Mesodermal cell (in vitro differentiated cells): ENCODE measurements at regions not wholly inside any gene's neighbourhood (a gene's known extent, or its start where the extent isn't known, plus 50 kb on each side); places are given as distances from the start of the nearest gene placed in this dataset.
"Not testable (repeated sequence)": the region's sequence is repeated elsewhere in the genome, so short reads cannot be mapped to it uniquely, and the experiment has no call there.

ENCODE experiments used
- H3K27ac ChIP-seq: 2 replicates; pipeline ENCODE4 v1.7.0; 2013; ENCODE audit warnings: mild to moderate bottlenecking, low read depth, low read length, moderate library complexity; ENCODE audit not compliant: severe bottlenecking
- H3K36me3 ChIP-seq: 2 replicates; pipeline ENCODE4 v1.7.1; 2013; ENCODE audit warnings: mild to moderate bottlenecking, low read length, moderate library complexity; ENCODE audit not compliant: control insufficient read depth, insufficient read depth
- H3K4me1 ChIP-seq: one replicate; pipeline ENCODE4 v1.7.1; 2013; ENCODE audit warnings: mild to moderate bottlenecking, low read length; ENCODE audit not compliant: insufficient read depth, control insufficient read depth, poor library complexity, severe bottlenecking
- H3K4me3 ChIP-seq: 2 replicates; pipeline ENCODE4 v1.7.0; 2013; ENCODE audit warnings: low read length, control low read depth, mild to moderate bottlenecking; ENCODE audit not compliant: insufficient read depth, poor library complexity, severe bottlenecking; ENCODE audit errors: extremely low read depth
- H3K9me3 ChIP-seq: 2 replicates; pipeline ENCODE4 v1.7.1; 2013; ENCODE audit warnings: mild to moderate bottlenecking, low read length, moderate library complexity; ENCODE audit not compliant: control insufficient read depth
- WGBS, 2 experiments: methylation state at CpG; one replicate each; pipeline ENCODE4 v1.1.5; 2013; ENCODE audit warnings: missing lambda C conversion rate in 2 of 2; ENCODE audit not compliant: insufficient coverage in 2 of 2; 5-methylcytosine and 5-hydroxymethylcytosine counted together

DNA sequence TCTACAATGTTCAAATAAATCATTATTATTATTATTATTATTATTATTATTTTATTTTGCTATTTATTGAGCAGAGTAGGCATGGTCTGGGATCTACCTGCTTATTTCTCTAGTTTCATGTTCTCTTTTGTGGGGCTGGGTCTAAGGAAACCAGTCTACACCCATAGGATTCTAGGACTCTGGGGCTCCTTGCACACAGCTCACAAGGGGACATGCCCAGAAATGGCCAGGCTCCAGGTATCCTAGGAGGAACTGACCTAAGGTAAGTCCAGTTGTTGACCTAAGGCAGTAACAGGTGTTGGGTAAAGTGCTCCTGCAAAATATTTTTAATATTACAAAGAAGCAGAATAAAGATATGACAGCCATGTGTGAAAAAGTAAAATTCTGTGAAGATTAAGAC, 149.6 kb upstream of the TBL1XR1 start:
- Histone ChIP-seq H3K36me3 (no peaks in the 10 kb centered on the region), H3K9me3 (no peaks in the 10 kb centered on the region), H3K4me1 (peaks cover 56% of the 10 kb centered on the region), H3K27ac (no peak overlapping the region), H3K4me3 (no peak overlapping the region)

DNA sequence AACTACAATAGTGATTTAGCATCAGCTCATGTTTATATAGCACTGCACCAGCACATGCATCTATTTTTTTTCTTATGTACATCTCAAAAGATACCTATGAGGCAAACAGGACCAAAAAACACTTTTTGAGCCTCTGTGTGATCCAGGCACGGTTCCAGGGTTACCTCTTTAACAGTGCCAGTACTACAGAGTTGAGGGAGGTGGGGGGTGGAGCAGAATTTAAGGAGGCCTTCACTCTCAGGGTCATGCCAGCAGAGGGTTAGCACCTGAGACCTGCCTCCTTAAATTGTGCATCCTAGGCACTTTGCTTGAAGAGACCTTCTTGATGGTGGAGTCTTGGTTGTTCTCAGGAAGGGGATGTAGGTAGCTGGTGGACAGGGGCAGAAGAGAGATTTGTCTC, 150.3 kb upstream of the TBL1XR1 start:
- Histone ChIP-seq H3K4me3 (no peak overlapping the region), H3K4me1 (peaks cover 56% of the 10 kb centered on the region), H3K27ac (no peak overlapping the region), H3K9me3 (no peaks in the 10 kb centered on the region), H3K36me3 (no peaks in the 10 kb centered on the region)
- 57 to 83% methylated on average over 1 of the region's 1 CpG for WGBS, 2 experiments

DNA sequence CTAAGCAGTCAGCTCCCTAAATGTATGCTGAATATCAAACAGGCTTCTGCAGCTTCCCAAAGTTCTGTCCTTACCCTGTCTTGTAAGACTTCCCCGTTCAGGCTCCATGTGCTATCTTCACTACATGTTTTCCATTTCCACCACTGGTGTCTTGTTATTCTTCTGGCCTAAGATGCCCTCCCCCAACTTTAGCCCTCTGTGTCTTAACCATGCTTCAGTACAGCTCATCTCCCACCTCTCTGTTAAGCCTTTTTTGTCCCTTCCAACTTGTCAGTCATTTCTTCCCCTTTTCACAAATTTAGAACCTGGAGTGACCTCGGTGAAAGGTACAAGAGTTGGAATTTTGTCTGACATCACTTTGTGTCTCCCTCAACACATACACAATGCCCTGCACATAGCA, 151.7 kb upstream of the TBL1XR1 start:
- 81 to 94% methylated on average over 1 to 2 of the region's 2 CpGs for WGBS, 2 experiments

DNA sequence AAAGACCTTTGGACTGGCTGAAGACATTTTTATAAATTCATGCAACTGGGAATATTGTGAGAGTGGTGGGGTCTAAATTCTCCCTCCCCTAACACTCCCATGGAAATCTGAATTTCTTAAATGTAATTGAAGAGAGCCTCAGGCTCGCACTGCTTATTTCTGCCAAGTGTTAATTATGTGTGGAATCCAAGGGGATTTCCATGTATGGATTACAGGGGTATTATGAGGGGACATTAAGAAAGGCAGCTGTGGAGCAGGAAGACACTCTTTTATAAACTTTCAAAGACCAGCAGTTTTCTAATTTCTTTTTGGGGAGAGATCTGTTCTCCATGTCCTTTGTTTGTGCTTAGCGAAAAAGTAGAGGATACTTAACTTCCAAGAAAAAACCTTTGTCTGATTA, 152.1 kb upstream of the TBL1XR1 start:
- H3K36me3 ChIP-seq, result no peaks in the 10 kb centered on the region
- no peak overlapping the region for H3K27ac ChIP-seq

More for the DNA sequence above, 151.7 kb upstream of the TBL1XR1 start:
- Histone ChIP-seq H3K27ac (no peak overlapping the region), H3K36me3 (no peaks in the 10 kb centered on the region), H3K4me1 (peaks cover 42% of the 10 kb centered on the region), H3K9me3 (no peaks in the 10 kb centered on the region), H3K4me3 (no peak overlapping the region)

DNA sequence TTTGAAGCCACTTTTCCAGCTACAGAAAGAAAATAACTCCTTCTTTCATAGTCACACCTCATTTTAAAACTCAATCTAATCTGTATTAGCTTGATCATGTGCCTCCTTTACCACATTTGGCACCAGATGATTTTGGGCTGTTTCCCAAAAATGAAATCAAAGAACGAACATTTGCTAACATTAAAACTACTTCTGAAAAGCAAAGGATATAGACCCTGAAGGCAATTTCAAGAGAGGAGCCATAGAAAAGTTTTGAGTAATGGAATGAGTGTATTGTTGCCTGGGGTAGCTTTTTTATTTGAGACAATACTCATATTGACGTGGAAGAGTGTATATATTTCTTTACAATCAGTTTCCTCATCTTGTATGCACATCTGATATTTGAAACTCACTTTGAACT, 152.8 kb upstream of the TBL1XR1 start:
- no peaks in the 10 kb centered on the region for H3K9me3 ChIP-seq
- H3K4me1 ChIP-seq, result peaks cover 32% of the 10 kb centered on the region
- H3K27ac ChIP-seq, result no peak overlapping the region
- no peak overlapping the region for H3K4me3 ChIP-seq
- no peaks in the 10 kb centered on the region for H3K36me3 ChIP-seq
- WGBS, 2 experiments, result 88 to 89% methylated on average over 1 of the region's 2 CpGs

More for the DNA sequence above, 152.1 kb upstream of the TBL1XR1 start:
- peaks cover 39% of the 10 kb centered on the region for H3K4me1 ChIP-seq
- no peaks in the 10 kb centered on the region for H3K9me3 ChIP-seq
- no CpG with 5 or more reads among the region's 2 CpGs for WGBS, 2 experiments
- no peak overlapping the region for H3K4me3 ChIP-seq

DNA sequence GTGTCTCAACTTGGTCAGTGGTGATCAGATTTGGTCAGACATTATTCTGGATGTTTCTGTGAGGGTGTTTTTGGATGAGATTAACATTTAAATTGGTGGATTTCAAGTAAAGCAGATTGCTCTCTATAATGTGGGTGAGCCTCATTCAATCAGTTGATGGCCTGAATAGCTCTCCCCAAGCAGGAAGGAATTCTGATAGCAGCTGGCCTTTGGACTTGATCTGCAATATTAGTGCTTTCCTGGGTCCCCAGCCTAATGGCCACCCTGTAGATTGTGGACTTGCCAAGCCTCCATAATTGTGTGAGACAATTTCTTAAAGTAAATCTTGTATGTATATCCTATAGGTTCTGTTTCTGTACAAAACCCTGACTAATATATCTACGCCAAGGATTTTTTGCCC, 153.9 kb upstream of the TBL1XR1 start:
- no peak overlapping the region for H3K27ac ChIP-seq
- no peak overlapping the region for H3K4me3 ChIP-seq
- no peaks in the 10 kb centered on the region for H3K9me3 ChIP-seq
- no peaks in the 10 kb centered on the region for H3K36me3 ChIP-seq
- peaks cover 29% of the 10 kb centered on the region for H3K4me1 ChIP-seq
- 100% methylated on average over 1 of the region's 1 CpG; no CpG with 5 or more reads in 1 of the 2 experiments for WGBS, 2 experiments

DNA sequence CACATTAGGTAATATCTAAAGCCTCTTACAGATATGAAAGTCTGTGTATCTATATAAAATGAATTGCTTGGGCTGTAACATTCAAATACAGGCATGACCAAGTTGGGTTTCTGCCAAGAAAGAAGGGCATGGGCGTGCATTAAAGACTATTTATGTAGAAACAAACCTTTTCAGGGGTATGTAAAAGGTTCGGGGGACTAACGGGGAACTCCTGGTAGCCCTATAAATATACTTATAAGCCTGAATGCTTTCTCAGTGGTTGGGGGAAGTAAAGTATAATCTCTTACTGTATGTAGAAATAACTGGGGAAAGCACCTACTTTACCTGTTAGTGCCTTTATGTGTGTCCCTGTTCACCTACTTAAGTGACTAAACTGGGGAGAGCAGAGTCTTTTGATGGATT, 154.5 kb upstream of the TBL1XR1 start:
- Histone ChIP-seq H3K4me1 (peaks cover 29% of the 10 kb centered on the region), H3K27ac (no peak overlapping the region), H3K36me3 (no peaks in the 10 kb centered on the region), H3K4me3 (no peak overlapping the region), H3K9me3 (no peaks in the 10 kb centered on the region)
- WGBS, 2 experiments, result no CpG with 5 or more reads among the region's 3 CpGs

DNA sequence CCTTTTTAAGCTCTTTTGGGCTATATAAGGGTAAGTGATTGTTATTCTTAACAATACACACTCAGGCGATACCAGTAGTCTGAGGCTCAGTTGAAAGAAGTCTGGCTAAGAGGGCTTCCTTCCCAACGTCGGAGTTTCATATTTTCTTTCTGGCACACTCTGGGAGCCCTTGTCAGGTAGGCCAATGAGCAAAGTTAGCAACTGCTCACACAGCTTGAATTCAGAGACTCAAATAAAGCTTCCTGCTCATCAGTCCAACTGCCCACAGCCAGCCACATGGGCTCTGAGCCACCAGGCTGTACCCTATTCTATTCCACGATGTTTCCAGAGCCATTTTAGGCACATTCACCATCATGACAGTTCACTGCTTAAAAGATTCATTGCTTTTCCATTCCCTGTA, 155.1 kb upstream of the TBL1XR1 start:
- WGBS, 2 experiments, result 88 to 95% methylated on average over 4 of the region's 4 CpGs
- Histone ChIP-seq H3K27ac (no peak overlapping the region), H3K9me3 (no peaks in the 10 kb centered on the region), H3K4me1 (peaks cover 27% of the 10 kb centered on the region), H3K36me3 (no peaks in the 10 kb centered on the region), H3K4me3 (no peak overlapping the region)

DNA sequence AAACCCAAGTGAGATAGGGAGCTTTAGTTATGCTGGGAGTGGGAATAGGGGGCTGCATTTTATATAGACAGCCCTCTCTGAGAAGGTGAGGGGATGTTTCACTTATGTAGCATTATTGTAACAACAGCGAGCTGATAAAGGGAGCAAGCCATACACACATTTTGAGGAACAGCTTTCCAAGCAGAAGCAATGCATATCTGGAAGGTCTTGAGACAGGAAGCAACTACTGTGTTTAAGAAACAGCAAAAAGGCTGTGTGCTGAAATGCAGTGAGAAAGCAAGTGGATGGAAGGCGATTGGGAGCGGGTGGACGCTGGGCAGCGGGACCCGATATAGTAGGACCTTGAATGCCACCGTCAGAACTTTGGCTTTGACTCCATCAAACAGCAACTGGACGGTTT, 155.9 kb upstream of the TBL1XR1 start:
- WGBS, 2 experiments, result 93 to 100% methylated on average over 7 to 8 of the region's 8 CpGs

DNA sequence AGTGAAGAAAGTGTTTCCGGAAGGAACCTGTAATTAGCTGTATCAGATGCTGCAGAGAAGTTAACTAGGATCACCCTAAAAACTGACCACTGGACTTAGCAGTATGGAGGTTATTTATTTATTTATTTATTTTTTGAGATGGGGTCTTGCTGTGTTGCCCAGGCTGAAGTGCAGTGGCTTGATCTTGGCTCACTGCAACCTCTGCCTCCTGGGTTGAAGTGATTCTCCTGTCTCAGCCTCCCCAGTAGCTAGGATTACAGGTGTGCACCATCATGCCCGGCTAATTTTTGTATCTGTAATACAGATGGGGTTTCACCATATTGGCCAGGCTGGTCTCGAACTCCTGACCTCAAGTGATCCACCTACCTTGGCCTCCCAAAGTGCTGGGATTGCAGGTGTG, 156.6 kb upstream of the TBL1XR1 start:
- H3K27ac ChIP-seq, H3K4me3 ChIP-seq, H3K36me3 ChIP-seq, H3K9me3 ChIP-seq: not testable (repeated sequence)
- peaks cover 30% of the 10 kb centered on the region for H3K4me1 ChIP-seq
- WGBS, 2 experiments, result 92 to 100% methylated on average over 2 to 3 of the region's 3 CpGs

More for the DNA sequence above, 155.9 kb upstream of the TBL1XR1 start:
- Histone ChIP-seq H3K4me1 (peaks cover 26% of the 10 kb centered on the region), H3K4me3 (no peak overlapping the region), H3K9me3 (no peaks in the 10 kb centered on the region), H3K36me3 (no peaks in the 10 kb centered on the region), H3K27ac (no peak overlapping the region)

DNA sequence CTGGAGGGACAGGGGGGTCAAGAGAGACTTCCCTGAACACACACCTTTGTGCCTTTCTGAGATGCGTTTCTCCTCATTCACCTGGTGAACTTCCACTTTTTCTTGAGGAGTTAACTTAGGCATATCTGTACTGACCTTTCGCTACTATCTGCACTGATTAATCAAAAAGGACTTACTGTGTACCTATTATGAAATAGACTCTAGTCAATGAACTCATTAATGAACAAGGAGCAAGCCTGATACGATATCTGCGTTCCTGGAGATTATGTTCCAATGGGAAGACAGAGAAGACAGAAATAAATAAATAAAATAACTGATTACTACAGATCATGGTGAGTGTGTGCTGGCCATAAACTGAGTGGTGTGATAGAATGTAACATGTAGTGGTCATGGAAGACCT, 157.2 kb upstream of the TBL1XR1 start:
- Histone ChIP-seq H3K4me3 (no peak overlapping the region), H3K9me3 (no peaks in the 10 kb centered on the region), H3K36me3 (no peaks in the 10 kb centered on the region), H3K27ac (no peak overlapping the region), H3K4me1 (peaks cover 29% of the 10 kb centered on the region)
- 100% methylated on average over 2 of the region's 4 CpGs for WGBS, 2 experiments

DNA sequence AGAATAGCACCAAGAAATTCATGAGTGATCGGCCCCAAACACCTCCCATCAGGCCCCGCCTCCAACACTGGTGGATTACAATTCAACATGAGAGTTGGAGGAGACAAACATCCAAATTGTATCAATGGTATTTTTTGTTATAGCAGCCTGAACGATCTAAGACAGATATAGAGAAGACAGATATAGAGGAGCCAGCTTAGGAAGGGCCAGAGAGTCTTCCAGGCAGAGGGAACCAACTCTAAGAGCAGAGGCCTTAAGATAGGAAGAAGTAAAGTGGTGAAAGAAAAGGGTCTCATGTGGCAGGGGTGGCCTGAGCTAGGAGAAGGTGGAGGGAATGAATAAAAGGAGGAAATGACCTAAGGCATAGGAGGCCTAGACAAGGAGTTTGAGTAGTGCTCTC, 158.8 kb upstream of the TBL1XR1 start:
- WGBS, 2 experiments, result 89 to 100% methylated on average over 1 of the region's 3 CpGs
- H3K4me1 ChIP-seq, result peaks cover 34% of the 10 kb centered on the region
- H3K4me3 ChIP-seq, result no peak overlapping the region
- H3K9me3 ChIP-seq, result no peaks in the 10 kb centered on the region
- H3K36me3 ChIP-seq, result no peaks in the 10 kb centered on the region
- peak overlapping the region; percentile 93 for H3K27ac ChIP-seq
